Colonic mucosa (tissue), 4 donors: ENCODE measurements at regions not wholly inside any gene's neighbourhood (a gene's known extent, or its start where the extent isn't known, plus 50 kb on each side); places are given as distances from the start of the nearest gene placed in this dataset.

Source experiments
- DNase-seq: peaks from one replicate; pipeline ENCODE4 v3.0.0-alpha.2; 2020
- H3K27ac ChIP-seq: fragments of 200-600 bp; one replicate; pipeline ENCODE4 v1.8.0; 2021
- H3K27me3 ChIP-seq: fragments of 200-600 bp; one replicate; pipeline ENCODE4 v1.8.0; 2021
- H3K36me3 ChIP-seq: fragments of 200-600 bp; one replicate; pipeline ENCODE4 v1.8.0; 2021
- H3K4me1 ChIP-seq: fragments of 200-600 bp; one replicate; pipeline ENCODE4 v1.8.0; 2021; ENCODE audit warnings: mild to moderate bottlenecking
- H3K4me3 ChIP-seq: fragments of 200-600 bp; one replicate; pipeline ENCODE4 v1.8.0; 2021
- H3K9ac ChIP-seq, 2 donors: one replicate each; pipeline ENCODE4 v1.7.0; 2013; ENCODE audit warnings: control low read depth in 2 of 2, low read depth in 2 of 2, low read length in 2 of 2
- H3K9me3 ChIP-seq: fragments of 200-600 bp; one replicate; pipeline ENCODE4 v1.8.0; 2021
- CTCF ChIP-seq: fragments of 200-600 bp; IDR thresholded peaks from one replicate; pipeline ENCODE4 v1.8.0; 2022; ENCODE audit warnings: antibody characterized with exemption, mild to moderate bottlenecking
- intact Hi-C: fragments of 100-400 bp; cut with DNase I; formaldehyde crosslinking; loops from one replicate; pipeline ENCODE4 v1.14.1; 2022
- donor health status: healthy.
- donor health status: DM: no; HTN: no; CAD: no.
- donor health status: DM: no; HTN: no; CAD: no.

GRCh38 chr17:33523577-33523981 lies 230.5 kb upstream of the ASIC2 start:
- Histone ChIP-seq H3K36me3 (no peaks in the 10 kb centered on the region), H3K9me3 (no peaks in the 10 kb centered on the region), H3K4me1 (no peaks in the 10 kb centered on the region), H3K9ac (no peak overlapping the region), H3K27ac (no peak overlapping the region), H3K27me3 (no peaks in the 10 kb centered on the region), H3K4me3 (no peak overlapping the region)
- intact Hi-C loops: loop anchor here (5.0 kb wide), 1 partner anchor 149 kb away; no protein-coding TSS in a partner anchor
- DNase-seq: peak; percentile 20
- no peak for TF ChIP-seq CTCF

GRCh38 chr17:33525186-33525585 lies 232.1 kb upstream of the ASIC2 start:
- no peak overlapping the region for H3K9ac ChIP-seq
- no peaks in the 10 kb centered on the region for H3K27me3 ChIP-seq
- H3K27ac ChIP-seq: no peak overlapping the region
- H3K4me1 ChIP-seq: no peaks in the 10 kb centered on the region
- DNase-seq: no peak
- no peaks in the 10 kb centered on the region for H3K9me3 ChIP-seq
- TF ChIP-seq CTCF: no peak
- no peaks in the 10 kb centered on the region for H3K36me3 ChIP-seq
- H3K4me3 ChIP-seq: no peak overlapping the region
- intact Hi-C loops: no loop called here

GRCh38 chr17:33526717-33527116 lies 233.6 kb upstream of the ASIC2 start:
- Histone ChIP-seq H3K4me1 (no peaks in the 10 kb centered on the region), H3K27me3 (no peaks in the 10 kb centered on the region), H3K9me3 (no peaks in the 10 kb centered on the region), H3K36me3 (no peaks in the 10 kb centered on the region), H3K27ac (no peak overlapping the region), H3K9ac (no peak overlapping the region), H3K4me3 (no peak overlapping the region)
- DNase-seq: no peak
- TF ChIP-seq CTCF: no peak
- intact Hi-C loops: no loop called here

DNA sequence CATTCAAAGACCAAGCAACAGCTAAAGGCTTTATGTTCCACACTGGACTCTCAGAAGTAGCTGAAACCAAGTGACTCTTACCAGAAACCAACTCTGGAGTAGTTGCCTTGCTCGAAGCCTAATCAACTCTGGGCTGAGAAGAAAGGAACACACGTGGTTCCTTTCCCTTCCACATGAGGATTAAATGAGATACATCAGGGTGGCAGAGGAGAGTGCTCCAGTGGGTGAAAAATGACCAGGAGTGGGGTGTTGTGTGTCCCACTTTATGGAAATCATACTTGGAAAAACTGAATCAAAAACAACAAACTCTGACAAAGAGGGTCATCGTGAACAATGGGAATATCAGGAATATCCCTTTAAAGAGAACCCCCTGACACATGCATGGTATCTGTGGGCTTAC lies 234.2 kb upstream of the ASIC2 start:
- Histone ChIP-seq H3K27me3 (no peaks in the 10 kb centered on the region), H3K9ac (no peak overlapping the region), H3K4me1 (no peaks in the 10 kb centered on the region), H3K27ac (no peak overlapping the region), H3K9me3 (no peaks in the 10 kb centered on the region), H3K4me3 (no peak overlapping the region), H3K36me3 (no peaks in the 10 kb centered on the region)
- no peak for DNase-seq
- intact Hi-C loops: no loop called here
- no peak for TF ChIP-seq CTCF

- Histone ChIP-seq H3K27ac (no peak overlapping the region), H3K4me1 (no peaks in the 10 kb centered on the region), H3K9ac (no peak overlapping the region), H3K36me3 (no peaks in the 10 kb centered on the region), H3K27me3 (no peaks in the 10 kb centered on the region), H3K9me3 (no peaks in the 10 kb centered on the region), H3K4me3 (no peak overlapping the region)
- intact Hi-C loops: no loop called here
- DNase-seq: no peak
- TF ChIP-seq CTCF: no peak
Observed at GRCh38 chr17:33528846-33529245, 235.8 kb upstream of the ASIC2 start.

GRCh38 chr17:33529816-33530215 lies 236.7 kb upstream of the ASIC2 start:
- no peak for DNase-seq
- intact Hi-C loops: no loop called here
- H3K4me3 ChIP-seq: no peak overlapping the region
- no peak for TF ChIP-seq CTCF
- no peak overlapping the region for H3K27ac ChIP-seq
- H3K9ac ChIP-seq: no peak overlapping the region
- no peaks in the 10 kb centered on the region for H3K36me3 ChIP-seq
- no peaks in the 10 kb centered on the region for H3K4me1 ChIP-seq
- H3K27me3 ChIP-seq: no peaks in the 10 kb centered on the region
- H3K9me3 ChIP-seq: no peaks in the 10 kb centered on the region
